ENCODE measurements at regions not wholly inside any gene's neighbourhood (a gene's known extent, or its start where the extent isn't known, plus 50 kb on each side); places are given as distances from the start of the nearest gene placed in this dataset.

DNA sequence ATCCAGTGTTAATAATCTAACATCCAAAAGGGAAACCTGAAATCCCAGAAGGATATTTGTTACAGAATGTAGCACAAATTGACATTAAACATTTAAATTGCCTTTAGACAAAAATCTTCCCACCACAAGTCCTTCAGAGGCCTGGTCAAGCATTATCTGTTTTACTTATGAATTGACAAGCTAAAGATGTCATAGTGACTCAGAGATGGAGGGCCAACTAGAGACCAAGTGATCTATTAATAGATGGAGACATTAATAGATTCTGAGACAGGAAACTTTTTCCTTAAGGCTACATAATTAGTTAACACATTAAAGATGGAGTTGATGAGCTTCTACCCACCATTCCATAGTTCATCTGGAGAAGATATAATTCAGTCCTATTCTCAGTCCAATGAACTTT lies 526.2 kb downstream of the IRS1 start:
- TF ChIP-seq, protein P1, sequence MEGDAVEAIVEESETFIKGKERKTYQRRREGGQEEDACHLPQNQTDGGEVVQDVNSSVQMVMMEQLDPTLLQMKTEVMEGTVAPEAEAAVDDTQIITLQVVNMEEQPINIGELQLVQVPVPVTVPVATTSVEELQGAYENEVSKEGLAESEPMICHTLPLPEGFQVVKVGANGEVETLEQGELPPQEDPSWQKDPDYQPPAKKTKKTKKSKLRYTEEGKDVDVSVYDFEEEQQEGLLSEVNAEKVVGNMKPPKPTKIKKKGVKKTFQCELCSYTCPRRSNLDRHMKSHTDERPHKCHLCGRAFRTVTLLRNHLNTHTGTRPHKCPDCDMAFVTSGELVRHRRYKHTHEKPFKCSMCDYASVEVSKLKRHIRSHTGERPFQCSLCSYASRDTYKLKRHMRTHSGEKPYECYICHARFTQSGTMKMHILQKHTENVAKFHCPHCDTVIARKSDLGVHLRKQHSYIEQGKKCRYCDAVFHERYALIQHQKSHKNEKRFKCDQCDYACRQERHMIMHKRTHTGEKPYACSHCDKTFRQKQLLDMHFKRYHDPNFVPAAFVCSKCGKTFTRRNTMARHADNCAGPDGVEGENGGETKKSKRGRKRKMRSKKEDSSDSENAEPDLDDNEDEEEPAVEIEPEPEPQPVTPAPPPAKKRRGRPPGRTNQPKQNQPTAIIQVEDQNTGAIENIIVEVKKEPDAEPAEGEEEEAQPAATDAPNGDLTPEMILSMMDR (IDR thresholded peaks at IDR 0.05) = no peak
- Histone ChIP-seq H3K27ac (no peak overlapping the region), H3K4me3 (no peak overlapping the region)
- DNase-seq (ENCODE audit: low spot score) = no peak

DNA sequence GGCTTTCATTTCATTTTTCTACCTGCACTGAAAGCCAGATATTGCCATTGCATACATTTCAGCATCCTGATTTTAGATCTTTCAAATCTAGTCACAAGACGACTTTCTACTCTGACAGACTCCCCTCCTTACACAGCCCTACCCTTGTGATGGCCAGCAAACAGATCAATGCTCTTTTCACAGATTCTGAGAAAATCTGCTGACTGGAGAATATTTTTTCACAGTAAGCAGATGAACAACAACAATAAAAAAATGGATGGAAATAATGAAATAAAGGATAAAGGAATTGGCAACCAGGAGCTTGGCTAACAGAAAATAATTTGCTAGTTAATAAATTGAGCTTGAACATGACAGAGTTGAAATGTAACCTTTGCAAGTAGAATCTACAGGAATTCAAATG lies 527.2 kb downstream of the IRS1 start:
- H3K4me3 ChIP-seq = no peak overlapping the region
- no peak overlapping the region for H3K27ac ChIP-seq
- no peak for DNase-seq (ENCODE audit: low spot score)
- TF ChIP-seq, protein P1 (IDR thresholded peaks at IDR 0.05) = no peak

DNA sequence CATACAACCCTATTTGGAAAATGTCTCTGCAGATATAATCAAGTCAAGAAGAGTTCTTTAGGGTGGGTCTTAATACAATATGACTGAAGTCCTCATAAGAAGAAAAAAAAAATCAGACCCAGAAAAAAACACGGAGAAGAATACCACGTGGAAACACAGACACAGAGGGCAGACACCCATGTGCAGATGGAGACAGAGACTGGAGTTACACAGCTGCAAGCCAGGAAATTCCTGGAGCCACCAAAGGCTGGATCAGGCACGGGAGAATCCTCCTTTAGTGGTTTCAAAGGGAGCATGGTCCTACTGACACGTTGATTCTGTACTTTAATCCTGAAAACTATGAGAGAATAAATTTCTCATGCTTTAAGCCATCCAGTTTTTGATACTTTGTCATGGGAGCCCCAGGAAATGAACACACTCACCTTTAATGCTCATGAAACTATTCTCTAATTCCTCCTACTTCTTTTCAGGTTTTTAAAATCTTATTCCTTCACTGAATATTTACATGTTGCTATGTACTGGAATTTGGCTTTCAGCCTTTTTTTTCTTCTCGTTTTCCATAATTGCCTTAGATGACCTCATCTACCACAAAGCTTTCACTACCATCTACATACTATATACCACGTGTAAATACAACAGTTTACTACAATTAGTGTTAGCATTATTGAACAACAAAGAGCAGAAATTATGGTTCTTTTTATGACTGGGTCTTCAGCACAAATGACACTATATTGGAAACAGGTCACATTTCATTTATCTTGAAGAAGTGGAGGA lies 529.1 kb downstream of the IRS1 start:
- Histone ChIP-seq H3K4me3 (no peak overlapping the region), H3K27ac (no peak overlapping the region)
- TF ChIP-seq, protein P1 (IDR thresholded peaks at IDR 0.05) = no peak
- DNase-seq (ENCODE audit: low spot score) = no peak

DNA sequence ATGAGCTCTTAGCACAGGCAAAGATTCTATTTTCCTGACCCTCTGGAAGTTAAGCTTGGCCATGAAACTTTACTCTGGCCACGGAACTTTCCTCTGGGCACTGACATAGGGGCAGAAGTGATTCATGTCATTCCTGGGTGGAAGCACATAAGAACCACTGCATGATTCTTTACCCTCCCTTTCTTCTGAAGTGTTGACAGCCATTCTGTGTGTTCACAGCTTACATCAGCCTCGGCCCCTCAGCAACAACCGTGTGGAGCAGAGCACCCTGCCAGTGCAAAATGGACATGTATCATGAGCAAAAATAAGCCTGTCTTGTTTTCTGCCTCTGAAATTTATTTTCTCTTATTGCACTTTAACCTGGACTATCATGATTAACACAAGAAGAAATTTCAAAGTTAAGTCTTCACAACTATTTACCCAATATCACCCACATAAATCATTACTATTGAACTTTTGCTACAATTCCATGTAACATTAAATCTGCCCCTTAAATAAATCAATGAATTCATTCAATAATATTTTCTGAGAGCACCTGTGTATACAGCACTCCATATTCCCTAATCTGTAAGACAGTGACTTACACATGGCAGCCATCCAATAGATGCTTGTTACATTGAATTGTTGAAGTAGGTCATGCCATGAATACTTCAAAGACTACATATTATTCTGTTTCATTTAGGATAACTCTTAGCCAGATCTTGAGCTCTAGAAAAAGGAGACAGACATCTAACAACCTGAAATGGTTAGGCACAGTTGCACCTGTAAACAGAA lies 531.9 kb downstream of the IRS1 start:
- TF ChIP-seq, protein P1 (IDR thresholded peaks at IDR 0.05) = no peak

DNA sequence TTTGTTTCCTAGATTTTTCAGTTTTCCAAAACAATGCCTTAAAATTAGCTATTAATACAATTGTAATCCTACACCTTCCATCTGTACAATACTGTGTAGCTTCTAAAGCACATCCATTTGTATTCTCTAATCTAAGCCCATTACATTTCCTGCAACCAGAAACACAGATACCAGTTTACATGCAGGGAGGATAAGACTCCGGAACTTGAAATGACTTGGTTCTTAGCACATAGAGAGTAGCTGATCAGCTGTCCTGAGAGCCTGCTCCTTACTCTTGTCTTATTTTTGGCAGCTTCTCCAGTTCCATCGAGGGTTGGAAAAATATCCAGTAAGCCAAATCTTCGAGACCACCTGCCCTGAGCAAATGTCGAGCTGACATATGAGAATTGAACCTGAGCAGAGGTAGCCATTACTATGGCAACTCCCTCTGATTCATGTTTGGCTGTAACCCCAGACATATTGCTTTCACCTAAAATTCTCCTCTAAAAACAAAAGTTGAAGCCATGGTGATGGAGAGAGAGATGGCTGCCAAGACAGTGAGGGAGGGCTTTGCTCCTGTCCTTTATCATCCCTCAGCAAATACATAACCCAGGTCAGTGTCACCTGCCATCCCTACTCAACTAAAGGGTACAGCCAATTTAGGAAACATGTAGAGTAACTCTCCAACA lies 542.8 kb downstream of the IRS1 start:
- no peak overlapping the region for H3K27ac ChIP-seq
- no peak for DNase-seq (ENCODE audit: low spot score)
- TF ChIP-seq, protein P1 (IDR thresholded peaks at IDR 0.05) = no peak
- H3K4me3 ChIP-seq = no peak overlapping the region

More for the DNA sequence above, 531.9 kb downstream of the IRS1 start:
- no peak overlapping the region for H3K27ac ChIP-seq
- DNase-seq (ENCODE audit: low spot score) = no peak
- H3K4me3 ChIP-seq = no peak overlapping the region

DNA sequence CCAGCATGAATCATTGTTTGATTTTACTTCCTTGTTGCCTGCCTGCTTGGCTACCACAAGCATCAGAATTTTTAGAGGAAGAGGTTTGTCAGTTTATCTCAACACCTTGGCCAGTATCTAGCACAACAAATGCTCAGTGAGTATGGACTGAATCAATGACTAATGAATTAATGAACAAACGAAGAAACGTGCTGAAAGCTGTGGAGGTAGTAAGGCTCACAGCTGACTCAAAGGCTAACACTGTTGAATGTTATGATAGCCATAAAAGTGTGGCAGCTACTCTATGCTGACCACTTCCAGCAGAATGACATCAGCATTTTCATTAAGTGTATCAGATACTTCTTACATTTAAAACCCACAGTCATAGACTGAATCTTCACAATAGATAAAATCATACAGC lies 543.4 kb downstream of the IRS1 start:
- Histone ChIP-seq H3K4me3 (no peak overlapping the region), H3K27ac (no peak overlapping the region)
- TF ChIP-seq, protein P1 (IDR thresholded peaks at IDR 0.05) = no peak
- DNase-seq (ENCODE audit: low spot score) = no peak

Data from coronary artery (tissue), 2 donors.